ENCODE measurements at regions not wholly inside any gene's neighbourhood (a gene's known extent, or its start where the extent isn't known, plus 50 kb on each side); places are given as distances from the start of the nearest gene placed in this dataset.

DNA sequence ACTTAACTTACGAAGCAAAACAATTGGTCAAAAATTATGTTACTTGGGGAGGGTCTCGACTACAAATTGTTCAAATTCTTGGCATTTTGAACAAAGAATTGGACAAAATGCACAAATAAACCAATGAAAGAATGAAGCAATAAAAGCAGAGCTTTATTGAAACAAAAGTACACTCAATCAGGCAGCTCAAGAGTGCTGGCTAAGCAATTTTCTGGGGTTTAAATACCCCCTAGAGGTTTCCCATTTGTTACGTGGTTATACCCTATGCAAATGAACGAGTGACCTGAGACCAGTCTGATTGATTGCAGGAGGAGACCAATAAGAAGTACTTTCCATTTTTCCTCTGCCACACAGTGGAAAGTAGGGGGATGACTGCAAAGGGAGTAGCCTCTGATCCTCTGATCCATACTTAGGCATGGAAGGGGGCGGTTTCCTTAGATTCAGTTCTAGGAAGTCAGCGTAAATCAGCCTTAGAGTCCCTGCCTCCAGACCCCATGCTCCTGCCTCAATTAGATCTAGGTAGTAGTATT lies 228.6 kb downstream of the EFNB2 start:
- DNase-seq = no peak

DNA sequence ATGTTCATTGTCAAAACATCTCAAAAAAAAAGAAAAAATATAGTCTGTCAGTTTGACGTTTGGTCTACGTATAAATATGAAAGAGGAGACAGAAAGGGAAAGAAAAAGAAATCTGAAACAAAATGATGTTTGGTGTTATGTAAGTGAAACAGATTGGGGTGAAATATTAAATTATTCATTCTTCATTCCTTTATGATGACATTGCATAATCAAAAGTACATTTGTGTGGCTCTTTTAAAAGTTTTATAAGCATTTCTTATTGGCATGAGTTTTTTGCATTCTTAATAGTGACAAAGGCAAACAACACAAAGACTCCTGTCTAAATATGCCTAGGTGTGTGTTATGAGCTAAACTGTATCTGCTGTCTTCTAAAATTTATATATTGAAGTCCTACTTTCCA lies 232.6 kb downstream of the EFNB2 start:
- no peaks in the 10 kb centered on the region for H3K4me1 Mint-ChIP-seq
- DNase-seq (no peak), ATAC-seq (no peak)
- H3K9me3 Mint-ChIP-seq = peaks cover 7% of the 10 kb centered on the region in 2 donors
- H3K27ac Mint-ChIP-seq = no peak overlapping the region
- H3K4me3 Mint-ChIP-seq = no peak overlapping the region
- H3K27me3 Mint-ChIP-seq = no peaks in the 10 kb centered on the region

More for the DNA sequence above, 228.6 kb downstream of the EFNB2 start:
- Mint-ChIP-seq H3K27me3 (no peaks in the 10 kb centered on the region), H3K4me1 (no peaks in the 10 kb centered on the region), H3K4me3 (no peak overlapping the region), H3K9me3 (peaks cover 7% of the 10 kb centered on the region in 2 donors), H3K27ac (no peak overlapping the region)
- no peak for ATAC-seq

DNA sequence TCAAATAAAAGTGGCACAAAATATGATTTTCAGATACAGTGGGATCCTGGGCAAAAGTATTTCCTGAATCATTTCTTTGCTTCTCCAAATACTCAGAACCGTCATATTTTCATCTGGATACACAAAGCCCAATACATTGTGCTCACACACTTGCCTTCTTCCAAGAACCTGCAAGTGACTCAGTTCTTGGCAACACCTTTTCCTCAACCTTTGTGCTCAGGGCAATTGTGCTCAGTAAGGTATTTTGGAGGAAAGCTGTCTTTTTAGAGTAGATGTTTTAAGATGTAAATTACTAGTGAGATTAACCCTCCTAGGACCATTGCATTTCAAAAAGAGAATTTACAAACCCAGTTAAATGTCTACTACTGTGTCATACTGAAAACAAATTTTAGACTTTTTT lies 233.5 kb downstream of the EFNB2 start:
- no peaks in the 10 kb centered on the region for H3K27me3 Mint-ChIP-seq
- H3K9me3 Mint-ChIP-seq = peaks cover 7% of the 10 kb centered on the region in 2 donors
- no peak overlapping the region for H3K4me3 Mint-ChIP-seq
- peak overlapping the region in 1 of 2 donors; percentile 72 for H3K27ac Mint-ChIP-seq
- H3K4me1 Mint-ChIP-seq = no peaks in the 10 kb centered on the region
- ATAC-seq (no peak), DNase-seq (no peak)

DNA sequence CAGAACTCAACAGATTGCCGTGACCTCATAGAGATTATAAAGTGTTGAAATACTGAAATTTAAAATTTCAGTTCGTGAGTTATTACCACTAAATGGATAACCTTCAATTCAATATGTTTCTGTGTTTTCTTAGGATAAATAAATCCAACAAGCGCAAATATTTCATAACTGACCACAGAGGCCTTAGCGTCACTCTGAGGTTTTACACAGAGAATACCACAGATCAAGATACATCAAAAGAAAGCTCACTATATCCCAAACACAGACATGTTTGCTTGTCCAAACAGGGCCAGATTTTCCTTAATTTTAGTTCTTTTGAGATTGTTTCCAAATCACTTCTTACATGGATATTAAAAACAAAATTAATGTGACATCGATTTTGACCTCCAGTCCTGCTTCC lies 235.8 kb downstream of the EFNB2 start:
- Mint-ChIP-seq H3K9me3 (no peaks in the 10 kb centered on the region), H3K27me3 (peaks cover 9% of the 10 kb centered on the region), H3K4me1 (no peaks in the 10 kb centered on the region), H3K4me3 (no peak overlapping the region), H3K27ac (no peak overlapping the region)
- DNase-seq = no peak
- ATAC-seq = no peak

DNA sequence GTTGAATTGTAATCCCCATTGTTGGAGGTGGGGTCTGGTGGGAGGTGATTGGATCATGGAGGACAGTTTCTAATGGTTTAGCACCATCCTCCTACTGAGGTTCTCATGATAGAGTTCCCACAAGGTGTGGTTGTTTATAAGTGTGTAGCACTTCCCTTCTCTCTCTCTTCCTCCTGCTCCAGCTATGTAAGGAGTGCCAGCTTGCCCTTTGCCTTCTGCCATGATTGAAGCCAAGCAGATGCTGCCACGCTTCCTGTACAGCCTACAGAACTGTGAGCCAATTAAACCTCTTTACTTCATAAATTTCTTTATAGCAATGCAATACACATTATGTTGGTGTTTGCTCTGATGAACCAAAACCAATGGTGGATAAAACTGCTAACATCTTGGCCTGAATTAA lies 238.2 kb downstream of the EFNB2 start:
- Mint-ChIP-seq H3K27me3 (peaks cover 9% of the 10 kb centered on the region), H3K4me1 (no peaks in the 10 kb centered on the region), H3K27ac (no peak overlapping the region), H3K9me3 (no peaks in the 10 kb centered on the region), H3K4me3 (no peak overlapping the region)
- no peak for ATAC-seq
- DNase-seq = no peak

DNA sequence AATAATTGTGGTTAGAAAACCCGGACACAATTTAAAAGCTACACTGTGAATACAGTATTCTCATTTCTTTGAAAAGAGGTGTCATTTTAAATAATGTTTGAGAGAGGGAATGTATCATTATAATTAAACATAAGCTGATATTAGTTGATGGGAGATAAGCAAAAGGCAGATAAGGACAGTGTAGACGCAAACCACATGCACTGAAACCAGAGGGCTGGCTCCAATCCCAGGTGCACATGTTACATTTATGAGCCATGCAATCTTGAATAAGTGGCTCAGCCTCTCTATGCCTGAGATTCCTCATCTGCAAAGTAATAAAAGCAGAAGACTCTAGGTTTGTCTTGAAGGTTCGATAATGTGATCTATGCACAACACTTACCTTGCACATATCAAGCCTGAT lies 238.7 kb downstream of the EFNB2 start:
- Mint-ChIP-seq H3K4me1 (no peaks in the 10 kb centered on the region), H3K9me3 (no peaks in the 10 kb centered on the region), H3K4me3 (no peak overlapping the region), H3K27me3 (peaks cover 10% of the 10 kb centered on the region), H3K27ac (no peak overlapping the region)
- DNase-seq = no peak
- ATAC-seq = no peak

DNA sequence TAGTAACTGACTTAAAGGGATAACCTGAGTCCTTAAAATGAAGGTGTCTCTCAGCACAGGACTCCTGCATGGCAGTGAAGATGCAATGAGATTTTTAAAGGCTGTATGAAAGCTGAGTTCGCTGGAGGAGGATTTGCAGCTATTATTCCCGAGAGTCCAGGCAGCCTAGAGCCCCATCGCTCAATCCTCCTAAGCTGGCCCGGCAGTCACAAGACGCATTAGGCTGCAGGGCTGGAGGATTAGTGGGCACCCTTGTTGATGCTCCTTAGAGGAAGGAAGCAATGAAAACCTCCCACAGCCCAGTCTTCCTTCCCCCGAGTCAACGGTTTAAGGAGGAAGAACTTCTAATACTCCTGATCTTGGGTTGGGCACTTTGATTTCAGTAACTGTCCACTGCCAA lies 239.5 kb downstream of the EFNB2 start:
- Mint-ChIP-seq H3K4me3 (no peak overlapping the region), H3K4me1 (no peaks in the 10 kb centered on the region), H3K27me3 (peaks cover 17% of the 10 kb centered on the region), H3K9me3 (no peaks in the 10 kb centered on the region), H3K27ac (no peak overlapping the region)
- DNase-seq = no peak
- no peak for ATAC-seq

DNA sequence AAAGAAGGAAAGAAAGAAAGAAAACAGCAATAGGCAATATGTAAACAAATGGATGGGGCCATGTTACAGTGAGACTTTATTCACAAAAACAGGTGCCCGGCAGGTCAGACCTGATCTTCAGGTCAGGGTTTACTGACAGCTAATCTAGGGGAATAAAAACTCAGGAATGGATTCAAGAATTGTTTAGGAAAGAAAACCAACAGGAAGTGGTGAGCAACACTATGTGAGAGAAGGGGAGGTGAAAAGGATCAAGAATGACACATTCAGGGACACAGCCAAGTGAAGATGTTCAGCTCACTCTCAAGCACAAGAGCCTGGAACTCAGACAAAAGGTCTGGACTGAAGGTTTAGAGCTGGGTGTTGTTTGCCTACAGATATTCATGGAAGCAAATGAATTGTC lies 244.5 kb downstream of the EFNB2 start:
- no peak overlapping the region for H3K27ac Mint-ChIP-seq
- H3K9me3 Mint-ChIP-seq = peaks cover 0 to 7% of the 10 kb centered on the region in 2 donors
- H3K4me1 Mint-ChIP-seq = no peaks in the 10 kb centered on the region
- no peak overlapping the region for H3K4me3 Mint-ChIP-seq
- DNase-seq (no peak), ATAC-seq (no peak)
- peaks cover 30% of the 10 kb centered on the region for H3K27me3 Mint-ChIP-seq

DNA sequence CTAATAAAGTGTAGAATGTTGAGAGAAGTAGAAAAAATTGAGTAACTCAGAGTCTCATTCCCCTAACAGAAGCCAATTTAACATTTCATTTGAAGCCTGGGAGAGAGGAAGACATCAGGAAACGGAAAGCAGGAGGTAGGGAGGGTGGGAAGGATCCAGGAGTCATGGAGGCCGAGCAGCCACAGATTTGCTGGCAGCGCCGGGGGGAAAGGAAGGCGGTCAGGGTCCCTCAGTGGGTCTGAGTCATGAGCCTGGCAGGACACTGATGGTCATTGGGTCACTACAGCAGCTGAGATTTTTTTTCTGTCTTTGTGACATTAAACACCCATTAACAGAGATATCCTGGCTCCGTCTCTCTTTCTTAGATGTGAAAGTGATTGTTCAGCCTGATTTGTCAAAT lies 248.1 kb downstream of the EFNB2 start:
- no peak for ATAC-seq
- DNase-seq = no peak
- no peak overlapping the region for H3K27ac Mint-ChIP-seq
- peaks cover 0 to 7% of the 10 kb centered on the region in 2 donors for H3K9me3 Mint-ChIP-seq
- peaks cover 21% of the 10 kb centered on the region for H3K27me3 Mint-ChIP-seq
- no peaks in the 10 kb centered on the region for H3K4me1 Mint-ChIP-seq
- H3K4me3 Mint-ChIP-seq = no peak overlapping the region

DNA sequence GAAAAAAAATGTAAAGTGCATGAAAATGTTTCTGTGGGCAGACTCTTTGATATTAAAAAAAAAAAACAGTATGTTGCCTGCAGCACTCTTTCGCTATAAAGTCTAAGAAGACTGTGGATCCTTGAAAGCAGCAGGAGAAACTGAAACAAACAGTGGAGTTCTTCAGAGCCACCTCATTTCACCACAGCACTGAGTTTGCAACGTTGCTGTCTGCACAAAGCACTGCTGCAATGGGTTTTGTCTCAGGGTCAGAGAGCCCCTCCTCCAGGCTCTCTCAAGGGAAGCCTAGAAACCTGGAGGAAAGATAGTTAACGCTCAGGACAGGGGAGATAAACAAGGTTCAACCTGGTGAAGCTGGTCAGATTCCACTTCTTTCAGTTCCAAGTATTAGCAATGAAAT lies 248.7 kb downstream of the EFNB2 start:
- Mint-ChIP-seq H3K4me3 (no peak overlapping the region), H3K27ac (no peak overlapping the region), H3K9me3 (peaks cover 0 to 7% of the 10 kb centered on the region in 2 donors), H3K27me3 (peaks cover 21% of the 10 kb centered on the region), H3K4me1 (no peaks in the 10 kb centered on the region)
- ATAC-seq (no peak), DNase-seq (no peak)

DNA sequence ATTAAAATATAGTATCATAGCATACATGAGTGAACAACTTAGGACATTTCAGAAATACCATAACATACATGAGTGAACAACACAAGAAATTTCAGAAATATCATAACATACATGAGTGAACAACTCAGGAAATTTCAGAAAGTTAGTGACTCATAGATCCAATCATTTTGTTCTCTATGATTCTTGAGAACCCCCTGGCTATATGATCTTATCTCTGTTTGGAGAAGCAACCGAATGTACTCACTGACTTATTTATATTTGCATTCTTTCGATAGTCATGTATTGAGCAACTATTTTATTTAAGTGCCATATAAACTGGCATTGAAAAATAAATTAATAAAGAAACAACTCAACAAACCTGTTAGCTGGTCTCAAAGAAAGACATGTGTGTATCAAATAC lies 251.1 kb downstream of the EFNB2 start:
- H3K4me1 Mint-ChIP-seq = no peaks in the 10 kb centered on the region
- H3K9me3 Mint-ChIP-seq = peaks cover 0 to 5% of the 10 kb centered on the region in 2 donors
- ATAC-seq (no peak), DNase-seq (no peak)
- H3K4me3 Mint-ChIP-seq = no peak overlapping the region
- H3K27ac Mint-ChIP-seq = no peak overlapping the region
- H3K27me3 Mint-ChIP-seq = peaks cover 13% of the 10 kb centered on the region

DNA sequence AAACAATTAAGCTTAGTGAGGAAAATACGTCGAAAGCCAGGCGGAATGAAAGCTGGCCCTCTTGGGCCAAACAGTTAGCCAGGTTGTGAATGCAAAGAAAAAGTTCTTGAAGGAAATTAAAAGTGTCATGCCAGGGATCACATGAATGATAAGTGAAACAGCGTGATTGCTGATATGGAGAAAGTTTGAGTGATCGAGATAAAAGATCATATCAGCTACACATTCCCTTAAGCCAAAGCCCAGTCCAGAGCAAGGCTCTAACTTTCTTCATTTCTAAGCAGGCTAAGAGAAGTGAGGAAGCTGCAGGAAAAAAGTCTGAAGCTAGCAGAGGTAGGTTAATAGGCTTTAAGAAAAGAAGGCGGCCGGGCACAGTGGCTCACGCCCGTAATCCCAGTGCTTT lies 254.0 kb downstream of the EFNB2 start:
- H3K27ac Mint-ChIP-seq = no peak overlapping the region
- H3K27me3 Mint-ChIP-seq = peaks cover 9% of the 10 kb centered on the region
- H3K9me3 Mint-ChIP-seq = no peaks in the 10 kb centered on the region
- no peaks in the 10 kb centered on the region for H3K4me1 Mint-ChIP-seq
- ATAC-seq = no peak
- no peak for DNase-seq
- no peak overlapping the region for H3K4me3 Mint-ChIP-seq

DNA sequence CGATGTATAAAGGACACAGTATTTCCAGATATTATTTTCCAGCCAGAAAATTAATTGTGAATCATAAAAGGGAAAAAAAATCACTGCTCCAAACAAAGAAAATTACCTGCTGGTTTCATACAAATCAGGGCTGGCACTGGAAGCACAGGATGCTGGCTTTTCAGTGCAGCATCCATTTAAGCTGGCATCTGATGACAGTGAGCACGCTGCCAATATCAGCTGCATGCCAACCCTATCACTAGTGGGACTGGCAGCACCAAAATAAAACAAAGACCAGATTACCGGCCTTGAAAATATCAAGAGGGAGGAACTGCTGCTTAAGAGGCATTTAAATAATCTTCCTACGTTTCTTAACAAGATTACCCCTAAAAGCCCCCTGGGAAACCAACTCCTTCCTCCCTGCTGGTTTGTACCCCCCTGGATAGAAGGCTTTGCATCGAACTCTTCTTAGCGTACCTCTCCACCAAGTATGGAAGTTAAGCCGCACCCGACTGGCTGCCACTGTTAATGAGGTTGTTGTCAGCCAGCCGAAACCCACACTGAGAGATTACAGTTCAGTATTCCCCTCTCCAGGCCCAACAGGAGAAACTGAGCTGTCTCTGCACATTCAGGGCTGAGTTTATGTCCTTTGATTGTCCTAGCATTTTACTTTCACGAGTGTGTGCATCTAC lies 257.8 kb downstream of the EFNB2 start:
- Mint-ChIP-seq H3K9me3 (no peaks in the 10 kb centered on the region), H3K4me1 (no peaks in the 10 kb centered on the region), H3K4me3 (no peak overlapping the region), H3K27me3 (peaks cover 9% of the 10 kb centered on the region), H3K27ac (no peak overlapping the region)
- ATAC-seq (no peak), DNase-seq (no peak)

DNA sequence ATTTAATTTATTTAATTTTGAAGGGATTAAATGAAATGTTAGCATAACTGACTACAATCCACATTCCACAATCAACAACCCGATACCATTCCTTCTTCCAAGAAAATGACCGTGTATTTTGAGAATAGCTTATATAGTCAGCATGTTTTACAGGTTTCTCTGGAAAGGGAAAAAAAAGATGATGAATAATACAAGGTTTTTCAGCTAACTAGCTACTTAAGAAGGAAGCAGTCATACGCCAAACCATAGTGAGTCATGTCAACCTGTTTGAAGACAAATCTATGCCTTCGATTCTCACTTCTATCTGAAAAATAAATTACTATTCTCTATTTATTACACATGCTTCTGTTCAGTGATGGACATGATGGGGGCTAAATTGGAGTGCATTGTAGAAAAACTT lies 258.6 kb downstream of the EFNB2 start:
- H3K27me3 Mint-ChIP-seq = peaks cover 9% of the 10 kb centered on the region
- no peaks in the 10 kb centered on the region for H3K9me3 Mint-ChIP-seq
- DNase-seq = no peak
- no peak overlapping the region for H3K4me3 Mint-ChIP-seq
- no peaks in the 10 kb centered on the region for H3K4me1 Mint-ChIP-seq
- no peak for ATAC-seq
- no peak overlapping the region for H3K27ac Mint-ChIP-seq

DNA sequence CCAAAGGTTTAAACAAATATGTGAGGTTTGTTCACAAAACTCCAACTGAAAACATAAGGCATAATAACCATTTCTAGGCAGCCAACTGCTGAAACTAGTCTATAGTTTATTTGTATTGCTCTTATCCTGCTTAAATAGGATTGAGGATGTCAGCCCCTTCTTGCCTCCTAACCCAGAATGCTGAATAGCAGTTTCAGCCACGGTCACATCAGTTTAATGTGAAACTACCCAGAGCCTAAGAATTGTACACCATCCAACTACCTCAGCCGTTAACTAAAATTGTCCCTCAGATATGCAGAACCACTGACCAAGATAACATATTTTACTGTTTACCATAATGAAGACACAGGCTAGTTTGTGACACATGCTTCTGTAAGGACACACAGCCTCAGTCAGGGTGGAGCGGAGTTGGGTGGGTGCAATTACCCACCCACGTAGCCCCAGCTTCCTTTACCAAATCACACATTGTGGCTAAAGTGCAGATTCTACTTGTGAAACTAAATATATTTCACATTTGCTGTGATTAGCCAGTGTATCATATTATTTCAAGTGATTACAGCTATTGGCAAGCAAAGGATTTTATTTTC lies 259.9 kb downstream of the EFNB2 start:
- ATAC-seq (no peak), DNase-seq (no peak)
- no peak overlapping the region for H3K4me3 Mint-ChIP-seq
- no peak overlapping the region for H3K27ac Mint-ChIP-seq
- no peaks in the 10 kb centered on the region for H3K4me1 Mint-ChIP-seq
- H3K9me3 Mint-ChIP-seq = no peaks in the 10 kb centered on the region
- no peaks in the 10 kb centered on the region for H3K27me3 Mint-ChIP-seq

DNA sequence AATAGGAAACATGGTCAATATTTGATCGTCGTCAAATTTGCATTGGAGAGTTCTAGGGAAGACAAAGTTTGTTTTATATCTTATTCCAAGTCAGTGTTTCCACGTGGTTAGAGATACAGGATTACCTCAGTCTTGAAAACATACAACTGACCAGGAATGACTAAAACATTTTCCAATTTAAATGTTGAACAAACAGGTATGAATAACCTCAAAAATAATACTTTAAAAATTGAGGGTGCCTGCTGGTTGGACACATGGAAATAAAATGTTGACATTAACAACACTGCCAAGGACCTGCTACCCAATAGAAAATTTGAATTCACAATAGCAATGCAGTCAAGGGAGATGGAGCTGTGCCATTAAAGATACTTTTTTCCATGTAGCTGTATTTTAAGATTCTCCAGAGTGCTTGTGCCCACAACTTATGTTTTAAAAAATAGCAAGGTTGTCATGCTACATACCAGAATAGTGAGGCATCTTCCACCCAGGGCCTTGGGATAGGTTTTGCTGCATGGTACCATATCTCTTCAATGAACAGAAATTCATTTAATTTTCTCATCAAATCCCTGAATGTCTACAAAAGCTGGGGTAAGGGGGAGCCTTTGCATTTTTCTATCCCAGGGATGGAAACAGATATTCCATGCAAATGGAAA lies 260.8 kb downstream of the EFNB2 start:
- H3K27me3 Mint-ChIP-seq = no peaks in the 10 kb centered on the region

More for the DNA sequence above, 260.8 kb downstream of the EFNB2 start:
- no peak for ATAC-seq
- Mint-ChIP-seq H3K9me3 (no peaks in the 10 kb centered on the region), H3K4me1 (no peaks in the 10 kb centered on the region), H3K4me3 (no peak overlapping the region), H3K27ac (no peak overlapping the region)
- no peak for DNase-seq

Data from stimulated activated naive CD8-positive, alpha-beta T cell treated with anti-CD3 and anti-CD28 coated beads, Interleukin-15, amount 100 ng/mL, for 72 hours (primary cell).